ENCODE measurements at regions not wholly inside any gene's neighbourhood (a gene's known extent, or its start where the extent isn't known, plus 50 kb on each side); places are given as distances from the start of the nearest gene placed in this dataset.
"Not testable (repeated sequence)": the region's sequence is repeated elsewhere in the genome, so short reads cannot be mapped to it uniquely, and the experiment has no call there.

- H3K79me2 ChIP-seq (ENCODE audit: low read depth): no peaks in the 10 kb centered on the region
- DNase-seq (ENCODE audit: low spot score): no peak
- no peak overlapping the region for H3K9ac ChIP-seq
- no peak overlapping the region for H3K4me2 ChIP-seq
- H3K36me3 ChIP-seq: no peaks in the 10 kb centered on the region
- no peaks in the 10 kb centered on the region for H3K4me1 Mint-ChIP-seq
- H4K20me1 ChIP-seq (ENCODE audit: low read depth): no peaks in the 10 kb centered on the region
- H3K9me3 ChIP-seq (ENCODE audit: low read depth): no peaks in the 10 kb centered on the region
- no peaks in the 10 kb centered on the region for H3K27me3 Mint-ChIP-seq (ENCODE audit: insufficient read depth, low read depth)
- no peaks in the 10 kb centered on the region for H3K27me3 ChIP-seq
- TF ChIP-seq, protein P1, sequence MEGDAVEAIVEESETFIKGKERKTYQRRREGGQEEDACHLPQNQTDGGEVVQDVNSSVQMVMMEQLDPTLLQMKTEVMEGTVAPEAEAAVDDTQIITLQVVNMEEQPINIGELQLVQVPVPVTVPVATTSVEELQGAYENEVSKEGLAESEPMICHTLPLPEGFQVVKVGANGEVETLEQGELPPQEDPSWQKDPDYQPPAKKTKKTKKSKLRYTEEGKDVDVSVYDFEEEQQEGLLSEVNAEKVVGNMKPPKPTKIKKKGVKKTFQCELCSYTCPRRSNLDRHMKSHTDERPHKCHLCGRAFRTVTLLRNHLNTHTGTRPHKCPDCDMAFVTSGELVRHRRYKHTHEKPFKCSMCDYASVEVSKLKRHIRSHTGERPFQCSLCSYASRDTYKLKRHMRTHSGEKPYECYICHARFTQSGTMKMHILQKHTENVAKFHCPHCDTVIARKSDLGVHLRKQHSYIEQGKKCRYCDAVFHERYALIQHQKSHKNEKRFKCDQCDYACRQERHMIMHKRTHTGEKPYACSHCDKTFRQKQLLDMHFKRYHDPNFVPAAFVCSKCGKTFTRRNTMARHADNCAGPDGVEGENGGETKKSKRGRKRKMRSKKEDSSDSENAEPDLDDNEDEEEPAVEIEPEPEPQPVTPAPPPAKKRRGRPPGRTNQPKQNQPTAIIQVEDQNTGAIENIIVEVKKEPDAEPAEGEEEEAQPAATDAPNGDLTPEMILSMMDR (IDR thresholded peaks at IDR 0.05): no peak
- TF ChIP-seq EZH2 (IDR thresholded peaks at IDR 0.05) (no peak), EZH2phosphoT487 (IDR thresholded peaks at IDR 0.05) (no peak)
- H3K4me3 Mint-ChIP-seq: no peak overlapping the region
- no peaks in the 10 kb centered on the region for H3K36me3 Mint-ChIP-seq
- peaks cover 3% of the 10 kb centered on the region for H3K9me3 Mint-ChIP-seq
- no peak overlapping the region for H2AFZ ChIP-seq (replicated peaks)
- H3F3A ChIP-seq (ENCODE audit: low read depth): no peaks in the 10 kb centered on the region
- H3K27ac ChIP-seq: no peak overlapping the region
- no peaks in the 10 kb centered on the region for H3K4me1 ChIP-seq
- no peak overlapping the region for H3K27ac Mint-ChIP-seq
- no peak overlapping the region for H3K4me3 ChIP-seq
Measured at GRCh38 chr3:162973428-162973917, 1476.9 kb downstream of the OTOL1 start.

DNA sequence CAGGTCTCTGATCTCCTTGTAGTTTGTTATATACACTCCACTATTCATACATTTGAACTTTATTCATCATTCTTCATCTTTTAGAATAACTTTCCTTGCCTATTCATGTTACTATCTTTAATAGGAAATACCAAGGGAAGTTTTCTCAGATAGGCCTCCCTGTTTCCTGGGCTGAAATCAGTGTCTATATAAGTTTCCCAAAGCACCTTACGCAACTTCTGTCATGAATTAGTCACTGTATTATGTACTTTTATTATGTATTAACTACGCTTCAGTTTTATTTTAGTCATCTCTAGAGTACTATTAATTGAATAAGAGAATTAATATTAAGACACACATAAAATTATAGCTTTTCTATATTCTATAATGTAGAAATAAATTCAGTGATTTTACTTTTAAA lies 1481.5 kb downstream of the OTOL1 start:
- Histone ChIP-seq H4K20me1 (ENCODE audit: low read depth) (no peaks in the 10 kb centered on the region), H3K4me1 (no peaks in the 10 kb centered on the region), H3K4me2 (no peak overlapping the region), H3K9me3 (ENCODE audit: low read depth) (no peaks in the 10 kb centered on the region), H3K9ac (no peak overlapping the region), H3K36me3 (no peaks in the 10 kb centered on the region), H3K79me2 (ENCODE audit: low read depth) (no peaks in the 10 kb centered on the region), H2AFZ (replicated peaks) (no peak overlapping the region), H3K27ac (no peak overlapping the region), H3K4me3 (no peak overlapping the region), H3F3A (ENCODE audit: low read depth) (no peaks in the 10 kb centered on the region), H3K27me3 (no peaks in the 10 kb centered on the region)
- Mint-ChIP-seq H3K27ac (no peak overlapping the region), H3K27me3 (ENCODE audit: insufficient read depth, low read depth) (peaks cover 4% of the 10 kb centered on the region), H3K9me3 (no peaks in the 10 kb centered on the region), H3K4me1 (no peaks in the 10 kb centered on the region), H3K36me3 (no peaks in the 10 kb centered on the region), H3K4me3 (no peak overlapping the region)
- TF ChIP-seq, protein P1 (IDR thresholded peaks at IDR 0.05): no peak
- TF ChIP-seq EZH2 (IDR thresholded peaks at IDR 0.05): no peak
- TF ChIP-seq EZH2phosphoT487 (IDR thresholded peaks at IDR 0.05): no peak
- no peak for DNase-seq (ENCODE audit: low spot score)

GRCh38 chr3:162984746-162985145 lies 1488.1 kb downstream of the OTOL1 start:
- H3K27me3 ChIP-seq: no peaks in the 10 kb centered on the region
- H3K9me3 ChIP-seq (ENCODE audit: low read depth): no peaks in the 10 kb centered on the region
- no peak overlapping the region for H3K4me2 ChIP-seq
- Mint-ChIP-seq H3K27ac (no peak overlapping the region), H3K27me3 (ENCODE audit: insufficient read depth, low read depth) (peaks cover 8% of the 10 kb centered on the region), H3K9me3 (no peaks in the 10 kb centered on the region), H3K4me3 (no peak overlapping the region), H3K36me3 (no peaks in the 10 kb centered on the region), H3K4me1 (no peaks in the 10 kb centered on the region)
- peak overlapping the region; percentile 26 for H2AFZ ChIP-seq (replicated peaks)
- H3K79me2 ChIP-seq (ENCODE audit: low read depth): no peaks in the 10 kb centered on the region
- DNase-seq (ENCODE audit: low spot score): no peak
- no peaks in the 10 kb centered on the region for H3K36me3 ChIP-seq
- no peak overlapping the region for H3K27ac ChIP-seq
- no peak overlapping the region for H3K4me3 ChIP-seq
- H3F3A ChIP-seq (ENCODE audit: low read depth): no peaks in the 10 kb centered on the region
- TF ChIP-seq EZH2phosphoT487 (IDR thresholded peaks at IDR 0.05): no peak
- TF ChIP-seq, protein P1 (IDR thresholded peaks at IDR 0.05): no peak
- no peak for TF ChIP-seq EZH2 (IDR thresholded peaks at IDR 0.05)
- no peaks in the 10 kb centered on the region for H3K4me1 ChIP-seq
- H3K9ac ChIP-seq: no peak overlapping the region
- no peaks in the 10 kb centered on the region for H4K20me1 ChIP-seq (ENCODE audit: low read depth)

GRCh38 chr3:162987085-162987794 lies 1490.6 kb downstream of the OTOL1 start:
- H3K27me3 Mint-ChIP-seq (ENCODE audit: insufficient read depth, low read depth); H3K27ac ChIP-seq; H3K9me3 Mint-ChIP-seq; H3K4me2 ChIP-seq; H4K20me1 ChIP-seq (ENCODE audit: low read depth); H3K4me3 Mint-ChIP-seq; DNase-seq (ENCODE audit: low spot score); H3F3A ChIP-seq (ENCODE audit: low read depth); H3K9me3 ChIP-seq (ENCODE audit: low read depth); H3K36me3 Mint-ChIP-seq; H3K4me1 ChIP-seq; H3K79me2 ChIP-seq (ENCODE audit: low read depth); H3K27ac Mint-ChIP-seq; H3K4me3 ChIP-seq; H3K27me3 ChIP-seq; H3K9ac ChIP-seq; H3K4me1 Mint-ChIP-seq; H3K36me3 ChIP-seq; H2AFZ ChIP-seq (replicated peaks): not testable (repeated sequence)
